HG03521 (cell line): ENCODE measurements at regions not wholly inside any gene's neighbourhood (a gene's known extent, or its start where the extent isn't known, plus 50 kb on each side); places are given as distances from the start of the nearest gene placed in this dataset.
"Not testable (repeated sequence)": the region's sequence is repeated elsewhere in the genome, so short reads cannot be mapped to it uniquely, and the experiment has no call there.

Experiments used
- ATAC-seq: cut with Tn5 transposase; IDR thresholded peaks from one replicate; pipeline ENCODE4 v1.9.1; 2021; ENCODE audit warnings: mild to moderate bottlenecking, moderate library complexity; ENCODE audit not compliant: unreplicated experiment

DNA sequence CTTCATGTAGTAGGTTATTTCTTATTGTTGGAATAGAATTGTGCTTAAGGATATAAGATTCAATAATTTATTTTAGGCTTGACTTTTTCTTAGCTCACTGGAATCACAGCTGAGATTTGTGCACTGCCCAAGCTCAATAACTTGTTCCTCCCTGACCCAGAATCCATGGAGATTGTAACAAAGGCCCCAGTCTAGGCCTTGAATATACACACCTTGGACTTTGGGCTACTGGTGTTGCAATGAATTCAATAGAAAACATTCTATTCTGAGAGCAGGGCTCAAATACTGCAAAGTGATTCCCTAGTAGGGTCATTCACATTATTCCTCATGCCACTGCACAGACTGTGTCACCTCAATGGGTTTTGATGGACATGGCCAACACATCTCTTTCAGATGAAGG lies 352.4 kb downstream of the GALC start:
- ATAC-seq = no peak

DNA sequence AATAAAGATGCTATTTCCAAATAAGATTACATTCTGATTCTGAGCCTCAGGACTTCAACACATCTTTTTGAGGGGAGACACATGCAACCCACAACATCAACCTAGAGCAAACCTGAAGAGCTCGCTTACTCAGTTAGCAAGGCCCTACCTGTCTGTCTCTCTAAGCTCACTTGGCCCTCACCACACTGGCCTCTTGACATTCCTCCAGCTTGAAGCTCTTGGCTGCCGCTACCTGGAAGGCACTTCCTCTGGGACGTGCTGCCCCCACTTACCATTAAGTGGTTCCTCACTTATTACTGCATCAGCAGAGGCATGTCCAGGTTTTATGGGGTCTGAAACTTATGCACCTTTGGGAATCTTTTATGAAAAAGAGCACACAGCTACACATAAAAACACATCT lies 354.8 kb downstream of the GALC start:
- no peak for ATAC-seq

DNA sequence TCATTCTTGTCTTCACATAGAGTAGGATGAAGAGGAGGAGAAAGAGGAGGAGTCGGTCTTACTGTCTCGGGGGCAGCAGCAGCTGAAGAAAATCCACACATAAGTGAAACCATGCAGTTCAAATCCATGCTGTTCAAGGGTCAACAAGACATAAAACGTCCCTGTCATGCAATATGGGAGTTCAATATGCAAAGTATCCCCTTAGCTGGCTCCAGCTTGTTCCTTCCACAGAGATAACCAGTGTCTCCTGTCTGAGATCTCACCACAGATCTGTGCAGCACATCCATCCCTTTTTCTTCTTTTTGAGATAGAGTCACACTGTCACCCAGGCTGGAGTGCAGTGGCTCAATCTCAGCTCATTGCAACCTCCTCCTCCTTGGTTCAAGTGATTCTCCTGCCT lies 357.5 kb downstream of the GALC start:
- no peak for ATAC-seq

GRCh38 chr14:87632796-87633195 lies 360.2 kb downstream of the GALC start:
- no peak for ATAC-seq

GRCh38 chr14:87630846-87631245 lies 362.1 kb downstream of the GALC start:
- no peak for ATAC-seq

GRCh38 chr14:87629788-87630187 lies 363.2 kb downstream of the GALC start:
- no peak for ATAC-seq

DNA sequence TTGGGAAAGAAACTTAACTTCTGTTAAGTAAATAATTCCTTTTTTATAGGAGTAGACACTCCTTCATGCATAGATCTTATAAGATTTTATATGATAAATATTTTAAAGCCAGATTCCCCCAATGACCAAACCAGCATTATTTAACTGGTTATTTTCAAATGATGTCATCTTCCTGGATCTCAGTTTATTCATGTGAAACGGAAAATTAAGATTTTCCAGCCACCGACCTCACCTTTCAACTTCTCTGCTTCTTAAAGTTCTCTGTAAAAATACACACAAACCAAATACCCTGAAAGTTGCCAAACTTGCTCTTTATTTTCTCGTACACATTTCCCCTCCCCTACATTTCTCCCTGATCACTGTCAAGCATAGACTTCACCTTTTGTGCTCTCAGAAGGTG lies 364.2 kb downstream of the GALC start:
- no peak for ATAC-seq

- no peak for ATAC-seq
Observed at GRCh38 chr14:87628129-87628528, 364.9 kb downstream of the GALC start.

GRCh38 chr14:87626266-87626665 lies 366.7 kb downstream of the GALC start:
- no peak for ATAC-seq

DNA sequence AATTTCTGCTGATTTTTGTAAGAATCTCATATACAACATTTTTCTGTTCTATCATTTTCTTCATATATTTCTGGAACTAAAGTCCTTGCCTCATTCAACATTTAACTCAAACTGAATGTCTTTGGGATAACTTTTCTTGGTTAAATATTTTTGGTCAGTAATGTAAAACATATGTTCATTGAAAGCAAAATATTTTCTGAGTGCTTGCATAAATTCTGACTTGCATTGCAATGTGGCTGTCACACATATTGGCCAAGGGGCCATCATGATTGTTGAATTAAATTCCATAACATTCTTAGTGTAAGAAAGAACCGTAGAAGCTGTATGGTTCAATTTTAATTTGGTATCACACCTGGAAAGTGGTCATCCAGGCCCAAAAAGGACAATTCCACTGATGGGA lies 369.4 kb downstream of the GALC start:
- ATAC-seq = no peak

GRCh38 chr14:87617079-87617478 lies 375.9 kb downstream of the GALC start:
- no peak for ATAC-seq

DNA sequence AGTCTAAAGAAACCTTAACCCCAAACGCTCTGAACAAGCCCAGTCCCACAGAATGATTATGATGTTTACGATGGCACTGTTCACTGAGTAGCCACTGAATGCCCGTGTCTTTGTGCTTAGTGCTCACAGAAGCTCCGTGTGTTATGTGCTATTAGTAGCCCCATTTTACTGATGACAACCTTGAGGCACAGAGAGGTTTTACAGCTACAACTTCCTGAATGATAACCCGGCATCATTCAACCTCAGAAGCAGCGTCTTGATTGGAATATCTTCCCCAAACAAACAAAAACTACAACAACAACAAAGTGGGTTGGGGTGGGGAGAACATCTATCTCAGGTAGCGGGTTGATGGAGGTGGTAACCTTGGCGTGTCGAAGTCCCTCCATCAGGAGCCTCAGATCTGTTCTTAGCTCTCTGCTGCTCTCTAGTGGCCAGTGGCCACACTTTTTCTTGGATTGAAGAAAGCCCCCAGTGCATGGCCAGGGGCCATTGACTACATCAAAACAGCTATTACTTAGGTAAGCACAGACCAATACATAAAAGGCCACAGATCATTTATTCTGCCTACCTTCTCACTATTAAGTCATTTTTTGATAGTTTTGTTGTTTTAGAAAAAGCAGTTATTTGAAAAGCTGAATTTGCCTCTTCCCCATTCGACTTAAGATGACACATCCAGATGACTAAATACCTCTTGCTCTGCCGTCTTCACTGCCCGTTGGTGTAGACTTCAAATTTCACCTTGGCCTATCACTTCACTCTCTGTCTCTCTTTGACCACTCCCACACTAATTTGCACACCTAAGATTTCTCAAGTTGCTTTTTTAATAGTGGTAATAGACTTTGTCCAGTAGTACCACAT lies 376.9 kb downstream of the GALC start:
- peak; percentile 57 for ATAC-seq

- ATAC-seq = no peak
Observed at GRCh38 chr14:87615047-87615446, 377.9 kb downstream of the GALC start.

DNA sequence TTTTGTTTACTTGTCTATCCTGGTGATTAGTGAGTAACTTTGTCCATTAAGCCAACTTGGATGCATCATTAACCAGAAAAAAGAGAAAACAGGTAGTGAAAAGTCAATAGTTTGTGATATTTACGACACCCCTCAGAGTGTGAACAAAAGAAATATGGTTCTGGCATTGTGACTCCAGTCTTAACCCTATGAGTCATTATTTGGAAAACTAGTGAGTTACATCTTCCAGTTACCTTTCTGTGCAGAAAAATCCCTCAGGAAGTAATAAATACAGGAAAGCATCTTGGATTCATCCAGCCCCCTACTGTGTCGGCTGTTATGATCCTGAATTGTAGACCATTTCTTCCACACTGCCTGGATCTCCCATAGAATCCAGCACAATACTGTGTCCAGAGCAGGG lies 379.1 kb downstream of the GALC start:
- ATAC-seq = no peak

DNA sequence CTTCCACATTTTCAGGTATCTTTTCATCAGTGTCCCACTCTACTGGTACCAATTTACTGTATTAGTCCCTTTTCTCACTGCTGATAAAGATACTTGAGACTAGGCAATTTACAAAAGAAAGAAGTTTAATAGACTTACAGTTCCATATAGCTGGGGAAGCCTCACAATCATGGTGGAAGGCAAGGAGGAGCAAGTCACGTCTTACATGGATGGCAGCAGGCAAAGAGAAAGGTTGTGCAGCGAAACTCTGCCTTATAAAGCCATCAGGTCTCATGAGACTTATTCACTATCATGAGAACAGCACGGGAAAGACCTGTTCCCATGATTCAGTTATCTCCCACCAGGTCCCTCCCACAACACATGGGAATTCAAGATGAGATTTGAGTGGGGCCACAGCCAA lies 385.9 kb downstream of the GALC start:
- ATAC-seq = not testable (repeated sequence)

GRCh38 chr14:87601036-87601435 lies 391.9 kb downstream of the GALC start:
- no peak for ATAC-seq

DNA sequence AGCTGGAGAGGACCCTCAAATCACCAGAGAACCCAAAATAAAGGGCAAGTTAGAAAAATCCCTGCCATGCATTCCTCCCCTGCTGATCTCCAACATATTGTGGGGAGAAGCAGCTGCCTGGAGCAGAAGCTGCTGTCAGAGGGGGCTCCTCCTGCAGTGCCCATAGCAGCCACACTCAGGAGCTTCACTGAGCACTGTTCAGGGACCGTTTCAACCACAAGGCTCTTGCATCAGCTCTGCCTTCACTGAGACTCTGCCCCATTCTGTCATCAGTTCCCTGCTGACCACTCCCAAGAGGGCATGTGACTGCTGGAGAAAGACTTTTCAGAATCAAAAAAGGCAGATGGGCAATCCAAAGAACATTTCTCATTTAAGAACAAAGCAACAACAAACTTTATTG lies 392.7 kb downstream of the GALC start:
- no peak for ATAC-seq

GRCh38 chr14:87581298-87581697 lies 411.7 kb downstream of the GALC start:
- no peak for ATAC-seq

- no peak for ATAC-seq
Observed at GRCh38 chr14:87579036-87579435, 413.9 kb downstream of the GALC start.

GRCh38 chr14:87575378-87575777 lies 417.6 kb downstream of the GALC start:
- no peak for ATAC-seq

GRCh38 chr14:87573591-87573990 lies 419.4 kb downstream of the GALC start:
- ATAC-seq = no peak

DNA sequence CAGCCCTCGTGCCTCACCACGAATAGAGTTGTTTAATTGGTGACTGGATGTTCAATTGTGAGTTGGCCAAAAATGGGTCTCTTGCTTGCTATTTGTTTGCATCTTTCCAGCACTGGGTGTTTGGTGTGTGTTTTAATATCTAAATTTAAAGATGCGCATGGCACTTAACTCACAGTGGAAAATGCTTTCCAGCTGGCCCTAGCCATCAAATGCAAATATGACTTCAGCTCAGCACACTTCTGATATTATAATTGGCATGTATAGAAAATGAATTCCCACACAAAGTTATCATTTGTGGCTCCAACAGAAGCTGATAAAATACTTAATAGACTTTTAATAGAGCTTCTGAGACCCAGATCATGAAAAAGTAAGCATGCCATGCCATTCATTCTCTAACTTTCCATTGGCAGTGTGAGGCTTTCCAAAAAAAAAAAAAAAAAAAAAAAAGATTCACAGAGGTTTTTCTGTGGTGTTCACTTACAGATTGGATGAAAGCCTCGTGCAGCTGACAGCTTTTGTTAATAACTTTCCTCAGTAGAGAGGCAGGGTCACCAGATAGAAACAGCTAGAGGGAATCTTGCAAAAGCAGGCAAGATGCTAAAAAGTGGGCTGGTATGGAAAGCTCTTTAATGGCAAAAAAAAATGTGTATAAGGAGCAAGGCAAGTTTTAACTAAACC lies 425.2 kb downstream of the GALC start:
- no peak for ATAC-seq
